A549 (cell line): ENCODE measurements at regions not wholly inside any gene's neighbourhood (a gene's known extent, or its start where the extent isn't known, plus 50 kb on each side); places are given as distances from the start of the nearest gene placed in this dataset.

Source experiments
- ATAC-seq, 2 experiments: fragments of 200-7000 bp in 1 of 2; fragments of >200 bp in 1 of 2; cut with Nextera tagmentation in 1 of 2; cut with Tn5 transposase in 1 of 2; 3 replicates each; pipeline versions ENCODE4 v1.8.0 to v1.9.1; 2018 to 2020; ENCODE audit warnings: mild to moderate bottlenecking in 1 of 2, moderate library complexity in 1 of 2
- CTCF ChIA-PET: fragments of 300-600 bp; sonication (Branson Sonifier 250); formaldehyde crosslinking; extraction: SDS; loops from one replicate; lab custom pipeline; 2021; ENCODE audit warnings: antibody characterized with exemption, inconsistent platforms; lab: Yijun Ruan, JAX
- POLR2A ChIA-PET: fragments of 350-600 bp; formaldehyde crosslinking; extraction: SDS; loops from one replicate; lab custom pipeline; 2021; ENCODE audit warnings: antibody characterized with exemption, inconsistent platforms; lab: Yijun Ruan, JAX
- DNase-seq, 2 experiments: peaks; one replicate each; pipeline versions ENCODE4 v3.0.0 to v3.0.0-alpha.2; 2011 to 2016; ENCODE audit warnings: low read depth in 1 of 2, low spot score in 1 of 2
- FAIRE-seq: peaks from 2 replicates; lab custom pipeline; 2011; peaks lifted over from hg19 to GRCh38; lab: Jason Lieb, UNC
- H3K27ac ChIP-seq, 2 experiments: fragments of >200 bp; sonication (Bioruptor Twin); formaldehyde crosslinking; 3 replicates each; pipeline ENCODE4 v1.5.1; 2016 to 2017
- H3K4me1 ChIP-seq: fragments of >200 bp; sonication (Bioruptor Twin); formaldehyde crosslinking; 3 replicates; pipeline ENCODE4 v1.6.1; 2016
- H3K4me2 ChIP-seq: fragments of >200 bp; sonication (Bioruptor Twin); formaldehyde crosslinking; 3 replicates; pipeline ENCODE4 v1.6.1; 2016
- H3K4me3 ChIP-seq: fragments of >200 bp; sonication (Bioruptor Twin); formaldehyde crosslinking; 3 replicates; pipeline ENCODE4 v1.5.1; 2016
- H3K9me3 ChIP-seq: fragments of >200 bp; sonication (Bioruptor Twin); formaldehyde crosslinking; 3 replicates; pipeline ENCODE4 v1.6.1; 2016
- ATOH8 ChIP-seq: fragments of 250-450 bp; sonication (Bioruptor Pico); IDR thresholded peaks from 2 replicates; pipeline ENCODE4 v1.5.0; 2020; ENCODE audit warnings: low read depth, mild to moderate bottlenecking, moderate library complexity
- BHLHE40 ChIP-seq: IDR thresholded peaks from 2 replicates; pipeline ENCODE4 v1.6.1; 2012; ENCODE audit warnings: low read depth, low read length, inconsistent platforms
- CBX8 ChIP-seq: fragments of 200-600 bp; sonication (generic); IDR thresholded peaks from 2 replicates; pipeline ENCODE4 v1.6.1; 2016
- CHD2 ChIP-seq: fragments of 150-350 bp; IDR thresholded peaks from 2 replicates; pipeline ENCODE4 v1.6.1; 2014; ENCODE audit warnings: low read length; ENCODE audit not compliant: partially characterized antibody
- CTCF ChIP-seq: fragments of >200 bp; sonication (Bioruptor Twin); formaldehyde crosslinking; IDR thresholded peaks from 3 replicates; pipeline ENCODE4 v1.5.1; 2016
- E2F6 ChIP-seq: IDR thresholded peaks from 2 replicates; pipeline ENCODE4 v1.6.1; 2012; ENCODE audit warnings: low read depth, borderline replicate concordance
- EHF ChIP-seq: fragments of 250-450 bp; sonication (Bioruptor Pico); IDR thresholded peaks from 2 replicates; pipeline ENCODE4 v1.5.0; 2020; ENCODE audit warnings: mild to moderate bottlenecking
- EHMT2 ChIP-seq: fragments of 200-600 bp; sonication (generic); IDR thresholded peaks from 2 replicates; pipeline ENCODE4 v1.6.1; 2016; ENCODE audit warnings: antibody characterized with exemption, low read depth, mild to moderate bottlenecking, moderate library complexity
- ELK1 ChIP-seq: fragments of 150-350 bp; IDR thresholded peaks from 2 replicates; pipeline ENCODE4 v1.6.1; 2014; ENCODE audit warnings: low read depth, mild to moderate bottlenecking, low read length
- EP300 ChIP-seq, 2 experiments: fragments of >200 bp; sonication (Bioruptor Twin); formaldehyde crosslinking; IDR thresholded peaks; 2 replicates in 1 of 2; 3 replicates in 1 of 2; pipeline ENCODE4 v1.6.1; 2016 to 2017
- ESRRA ChIP-seq: fragments of 150-350 bp; IDR thresholded peaks from 2 replicates; pipeline ENCODE4 v1.6.1; 2014; ENCODE audit warnings: mild to moderate bottlenecking, low read length, borderline replicate concordance
- FOXS1 ChIP-seq: fragments of 250-450 bp; sonication (Bioruptor Pico); IDR thresholded peaks from 2 replicates; pipeline ENCODE4 v1.5.0; 2020; ENCODE audit warnings: mild to moderate bottlenecking, moderate library complexity
- GATA3 ChIP-seq: IDR thresholded peaks from 2 replicates; pipeline ENCODE4 v1.6.1; 2012; ENCODE audit warnings: borderline replicate concordance
- HDAC2 ChIP-seq: fragments of 200-600 bp; sonication (generic); IDR thresholded peaks from 2 replicates; pipeline ENCODE4 v1.6.1; 2016
- HES2 ChIP-seq: fragments of >200 bp; sonication (Bioruptor Twin); formaldehyde crosslinking; IDR thresholded peaks from 2 replicates; pipeline ENCODE4 v1.6.1; 2016
- HOXA7 ChIP-seq: fragments of 250-450 bp; sonication (Bioruptor Pico); IDR thresholded peaks from 2 replicates; pipeline ENCODE4 v1.5.0; 2020; ENCODE audit warnings: mild to moderate bottlenecking, moderate library complexity
- HOXB5 ChIP-seq: fragments of 250-450 bp; sonication (Bioruptor Pico); IDR thresholded peaks from 2 replicates; pipeline ENCODE4 v1.5.0; 2020; ENCODE audit warnings: mild to moderate bottlenecking, moderate library complexity
- KDM1A ChIP-seq: fragments of 200-600 bp; sonication (generic); IDR thresholded peaks from 2 replicates; pipeline ENCODE4 v1.6.1; 2016; ENCODE audit warnings: low read depth, mild to moderate bottlenecking
- KDM5A ChIP-seq: fragments of 200-600 bp; sonication (generic); IDR thresholded peaks from 2 replicates; pipeline ENCODE4 v1.6.1; 2016; ENCODE audit warnings: antibody characterized with exemption, mild to moderate bottlenecking
- NFE2L2 ChIP-seq: fragments of 150-350 bp; conservative IDR thresholded peaks from 2 replicates; pipeline ENCODE4 v1.6.1; 2014; ENCODE audit warnings: low read length
- NPAS2 ChIP-seq: fragments of 250-450 bp; sonication (Bioruptor Pico); IDR thresholded peaks from 2 replicates; pipeline ENCODE4 v1.8.0; 2022; ENCODE audit warnings: mild to moderate bottlenecking, moderate library complexity, borderline replicate concordance
- PBX3 ChIP-seq: IDR thresholded peaks from 2 replicates; pipeline ENCODE4 v1.6.1; 2012
- POLR2A ChIP-seq: IDR thresholded peaks from 2 replicates; pipeline ENCODE4 v1.6.1; 2012; ENCODE audit warnings: mild to moderate bottlenecking, low read length
- RAD21 ChIP-seq, 2 experiments: fragments of >200 bp in 1 of 2; sonication (Bioruptor Twin) in 1 of 2; formaldehyde crosslinking in 1 of 2; IDR thresholded peaks in 1 of 2; conservative IDR thresholded peaks in 1 of 2; 2 replicates in 1 of 2; 3 replicates in 1 of 2; pipeline ENCODE4 v1.6.1; 2012 to 2018; ENCODE audit warnings: inconsistent platforms in 1 of 2
- TFCP2L1 ChIP-seq: fragments of 250-450 bp; sonication (Bioruptor Pico); IDR thresholded peaks from 2 replicates; pipeline ENCODE4 v1.5.0; 2021; ENCODE audit warnings: mild to moderate bottlenecking
- ZC3H11A ChIP-seq: fragments of 450-650 bp; IDR thresholded peaks from 2 replicates; pipeline ENCODE4 v1.6.1; 2014; ENCODE audit warnings: antibody characterized with exemption, mild to moderate bottlenecking
- WGBS: methylation state at CpG from one replicate; pipeline ENCODE4 v1.1.6; 2017; ENCODE audit errors: missing lambda C conversion rate; 5-methylcytosine and 5-hydroxymethylcytosine counted together

- TF ChIP-seq ELK1 = no peak
- TF ChIP-seq, all 56 proteins: peak for 0
These were observed 677.1 kb upstream of the CHD1 start (continued) for GRCh38 chr5:99605904-99606303.

- WGBS = 18% methylated on average over 1 of the region's 1 CpG
- Histone ChIP-seq H3K4me2 (no peak overlapping the region), H3K27ac (no peak overlapping the region)
- no peak for TF ChIP-seq CHD2
- no peak for TF ChIP-seq NFE2L2
- TF ChIP-seq BHLHE40 = no peak
- TF ChIP-seq EP300 (IDR thresholded peaks at IDR 0.05) = no peak
- no peak for TF ChIP-seq NPAS2 (CRISPR knock-in tag)
- no peak for TF ChIP-seq GATA3
- TF ChIP-seq ZC3H11A = no peak
- TF ChIP-seq EHF (CRISPR knock-in tag) = no peak
- TF ChIP-seq HES2 = no peak
- TF ChIP-seq PBX3 = no peak
- TF ChIP-seq RAD21 (conservative IDR thresholded peaks at IDR 0.05 in 1 of 2, IDR thresholded peaks at IDR 0.05 in 1 of 2) = no peak
- TF ChIP-seq E2F6 = no peak
- no peak for TF ChIP-seq ESRRA
- no peak for TF ChIP-seq POLR2A
- TF ChIP-seq KDM1A = no peak
- TF ChIP-seq HOXA7 (CRISPR knock-in tag) = no peak
- no peak for TF ChIP-seq CBX8
- TF ChIP-seq FOXS1 = no peak
- no peak for TF ChIP-seq EHMT2
- TF ChIP-seq, all 56 proteins: peak for 0
- FAIRE-seq = no peak
- ChIA-PET POLR2A (no interaction called here), CTCF (no interaction called here)
- H3K9me3 ChIP-seq = no peaks in the 10 kb centered on the region
- H3K4me3 ChIP-seq = no peak overlapping the region
- ATAC-seq = no peak
- DNase-seq = no peak
- H3K4me1 ChIP-seq = no peaks in the 10 kb centered on the region
These were observed 672.1 kb upstream of the CHD1 start for GRCh38 chr5:99600952-99601351.

- Histone ChIP-seq H3K9me3 (no peaks in the 10 kb centered on the region), H3K4me2 (no peak overlapping the region), H3K4me3 (no peak overlapping the region), H3K4me1 (no peaks in the 10 kb centered on the region), H3K27ac (no peak overlapping the region)
- DNase-seq (no peak), FAIRE-seq (no peak), ATAC-seq (no peak)
- WGBS = 3% methylated on average over 1 of the region's 1 CpG
- no peak for TF ChIP-seq ATOH8 (CRISPR knock-in tag)
- no peak for TF ChIP-seq HOXB5
- TF ChIP-seq E2F6 = no peak
- no peak for TF ChIP-seq HDAC2
- TF ChIP-seq KDM5A = no peak
- TF ChIP-seq TFCP2L1 (CRISPR knock-in tag) = no peak
- TF ChIP-seq BHLHE40 = no peak
- TF ChIP-seq HES2 = no peak
- TF ChIP-seq CTCF = no peak
- CTCF ChIA-PET = no interaction called here
- POLR2A ChIA-PET = no interaction called here
These were observed 662.0 kb upstream of the CHD1 start for GRCh38 chr5:99590806-99591205.
